ENCODE measurements at regions not wholly inside any gene's neighbourhood (a gene's known extent, or its start where the extent isn't known, plus 50 kb on each side); places are given as distances from the start of the nearest gene placed in this dataset.
"Not testable (repeated sequence)": the region's sequence is repeated elsewhere in the genome, so short reads cannot be mapped to it uniquely, and the experiment has no call there.

DNA sequence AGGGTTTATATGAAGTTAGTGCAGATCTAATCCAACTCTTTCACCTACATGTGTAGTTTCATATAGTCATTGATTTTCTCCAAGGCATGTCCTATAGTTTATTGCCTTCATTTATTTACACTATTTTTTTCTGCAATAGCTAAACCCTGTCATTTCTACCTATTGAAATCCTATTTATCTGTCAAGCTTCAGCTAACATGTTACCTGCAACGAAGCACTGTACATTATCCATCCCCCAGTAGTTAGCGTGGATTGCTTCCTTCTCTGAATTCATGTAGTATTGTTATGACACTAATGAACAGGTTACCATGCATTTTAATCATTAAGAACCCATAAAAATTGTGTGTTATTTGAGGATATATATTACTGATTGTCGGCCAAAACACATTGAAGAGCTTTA is 742.9 kb upstream of the PCDH20 start:
- RAD21 ChIA-PET (ENCODE audit: unreplicated experiment): interaction anchor here (1.8 kb wide), 1 partner anchor 39 kb away, joined by 6 read pairs; no protein-coding TSS in a partner anchor
- WGBS (ENCODE audit: insufficient coverage, insufficient replicate concordance, low lambda C conversion rate, missing lambda C conversion rate): 74% methylated on average over 3 of the region's 3 CpGs
- no TSS peak for BruUV-seq (replicated peaks)

GRCh38 chr13:62151724-62152123 is 736.1 kb upstream of the PCDH20 start:
- FAIRE-seq; H2AFZ ChIP-seq (ENCODE audit: control insufficient read depth, low read depth, low read length); ATAC-seq; H4K20me1 ChIP-seq (ENCODE audit: control insufficient read depth, insufficient read depth); H3K27me3 ChIP-seq (replicated peaks in 1 of 2; ENCODE audit: control insufficient read depth in 2 of 2, insufficient read depth in 2 of 2, low read length in 1 of 2); BruUV-seq (replicated peaks); H3K27ac ChIP-seq (ENCODE audit: control insufficient read depth, insufficient read depth); POLR2A ChIA-PET; H3K9me3 ChIP-seq (replicated peaks; ENCODE audit: control insufficient read depth, insufficient read depth, low read length); H3K4me2 ChIP-seq (ENCODE audit: control insufficient read depth, insufficient read depth); H3K36me3 ChIP-seq (ENCODE audit: control insufficient read depth in 2 of 2, insufficient read depth in 2 of 2, low read length in 1 of 2); SMC1A ChIA-PET (ENCODE audit: uncharacterized antibody, unreplicated experiment); RAD21 ChIA-PET (ENCODE audit: unreplicated experiment); H3K9ac ChIP-seq (ENCODE audit: control insufficient read depth, insufficient read depth, low read length); H3K79me2 ChIP-seq (ENCODE audit: control insufficient read depth, insufficient read depth, low read length); H3K4me3 ChIP-seq; DNase-seq (ENCODE audit: low read depth, low spot score); H3K4me1 ChIP-seq (ENCODE audit: control insufficient read depth, insufficient read depth, low read length); CTCF ChIA-PET; in situ Hi-C loops (cut with MboI); intact Hi-C loops (cut with micrococcal nuclease; ENCODE audit: unreplicated experiment): not testable (repeated sequence)
- 50% methylated on average over 2 of the region's 2 CpGs for WGBS (ENCODE audit: insufficient coverage, insufficient replicate concordance, low lambda C conversion rate, missing lambda C conversion rate)

More for the DNA sequence above, 742.9 kb upstream of the PCDH20 start:
- Histone ChIP-seq H2AFZ (ENCODE audit: control insufficient read depth, low read depth, low read length) (no peak overlapping the region), H3K36me3 (ENCODE audit: control insufficient read depth in 2 of 2, insufficient read depth in 2 of 2, low read length in 1 of 2) (no peaks in the 10 kb centered on the region), H3K9ac (ENCODE audit: control insufficient read depth, insufficient read depth, low read length) (no peak overlapping the region), H3K9me3 (replicated peaks; ENCODE audit: control insufficient read depth, insufficient read depth, low read length) (no peaks in the 10 kb centered on the region; the same call in 2 of the 3 replicates), H4K20me1 (ENCODE audit: control insufficient read depth, insufficient read depth) (no peaks in the 10 kb centered on the region), H3K79me2 (ENCODE audit: control insufficient read depth, insufficient read depth, low read length) (no peaks in the 10 kb centered on the region), H3K27ac (ENCODE audit: control insufficient read depth, insufficient read depth) (no peak overlapping the region), H3K27me3 (replicated peaks in 1 of 2; ENCODE audit: control insufficient read depth in 2 of 2, insufficient read depth in 2 of 2, low read length in 1 of 2) (no peaks in the 10 kb centered on the region), H3K4me1 (ENCODE audit: control insufficient read depth, insufficient read depth, low read length) (no peaks in the 10 kb centered on the region), H3K4me3 (no peak overlapping the region), H3K4me2 (ENCODE audit: control insufficient read depth, insufficient read depth) (no peak overlapping the region)
- intact Hi-C loops (cut with micrococcal nuclease; ENCODE audit: unreplicated experiment): no loop called here
- FAIRE-seq (no peak), ATAC-seq (no peak), DNase-seq (ENCODE audit: low read depth, low spot score) (no peak)
- TF ChIP-seq SMAD1 (IDR thresholded peaks at IDR 0.05; ENCODE audit: low read depth, partially characterized antibody) (no peak), BCL11A (IDR thresholded peaks at IDR 0.05; ENCODE audit: low read depth, low read length) (no peak), FOXM1 (IDR thresholded peaks at IDR 0.05; ENCODE audit: low read depth, low read length) (no peak), HDAC2 (IDR thresholded peaks at IDR 0.05) (no peak), TAF1 (IDR thresholded peaks at IDR 0.05; ENCODE audit: borderline replicate concordance, low read depth, low read length) (no peak)
- SMC1A ChIA-PET (ENCODE audit: uncharacterized antibody, unreplicated experiment): interaction anchor here (1.7 kb wide), 1 partner anchor 49 kb away, joined by 8 read pairs; no protein-coding TSS in a partner anchor
- CTCF ChIA-PET: interaction anchor here (0.7 kb wide), 1 partner anchor 295 kb away, joined by 3 read pairs; no protein-coding TSS in a partner anchor
- POLR2A ChIA-PET: no interaction called here
- in situ Hi-C loops (cut with MboI): no loop called here
